ENCODE measurements at regions not wholly inside any gene's neighbourhood (a gene's known extent, or its start where the extent isn't known, plus 50 kb on each side); places are given as distances from the start of the nearest gene placed in this dataset.

GRCh38 chr4:170979736-170980135 is 833.5 kb upstream of the GALNTL6 start:
- TF ChIP-seq POLR2A (IDR thresholded peaks at IDR 0.05) = no peak
- TF ChIP-seq POLR2AphosphoS5 (IDR thresholded peaks at IDR 0.05) = no peak
- TF ChIP-seq CTCF (IDR thresholded peaks at IDR 0.05) = no peak

All from breast epithelium (tissue), 3 donors.